Esophagus (tissue), 2 donors: ENCODE measurements at regions not wholly inside any gene's neighbourhood (a gene's known extent, or its start where the extent isn't known, plus 50 kb on each side); places are given as distances from the start of the nearest gene placed in this dataset.

Experiments
- H3K27ac ChIP-seq, 2 donors: one replicate each; pipeline ENCODE4 v1.5.1; 2013; ENCODE audit warnings: low read depth in 2 of 2, mild to moderate bottlenecking in 2 of 2, inconsistent platforms in 1 of 2, low read length in 1 of 2, moderate library complexity in 1 of 2
- H3K27me3 ChIP-seq, 2 donors: one replicate each; pipeline ENCODE4 v1.6.1; 2013; ENCODE audit warnings: low read length in 2 of 2, control low read depth in 1 of 2, mild to moderate bottlenecking in 1 of 2; ENCODE audit not compliant: insufficient read depth in 2 of 2, control insufficient read depth in 1 of 2
- H3K36me3 ChIP-seq, 2 donors: one replicate each; pipeline ENCODE4 v1.6.1; 2013; ENCODE audit warnings: low read length in 1 of 2; ENCODE audit not compliant: control insufficient read depth in 2 of 2, insufficient read depth in 2 of 2
- H3K4me1 ChIP-seq, 2 donors: one replicate each; pipeline ENCODE4 v1.6.1; 2013; ENCODE audit warnings: low read length in 1 of 2; ENCODE audit not compliant: control insufficient read depth in 2 of 2, insufficient read depth in 2 of 2
- H3K4me3 ChIP-seq, 2 donors: one replicate each; pipeline ENCODE4 v1.5.1; 2013; ENCODE audit warnings: low read length in 2 of 2, mild to moderate bottlenecking in 2 of 2, low read depth in 1 of 2, moderate library complexity in 1 of 2
- H3K9me3 ChIP-seq, 2 donors: one replicate each; pipeline ENCODE4 v1.6.1; 2013; ENCODE audit warnings: mild to moderate bottlenecking in 2 of 2, low read depth in 1 of 2, low read length in 1 of 2, moderate library complexity in 1 of 2; ENCODE audit not compliant: control insufficient read depth in 2 of 2, insufficient read depth in 1 of 2
- WGBS, 2 donors: extraction: QIAGEN DNeasy Blood & Tissue Kit; methylation state at CpG; one replicate each; pipeline ENCODE4 v1.1.7; 2013; 5-methylcytosine and 5-hydroxymethylcytosine counted together
- donor health status: healthy with polysubstance abuse.
- donor health status: Bipolar disorder and iron deficiency.

- Histone ChIP-seq H3K36me3 (no peaks in the 10 kb centered on the region), H3K4me3 (no peak overlapping the region), H3K9me3 (no peaks in the 10 kb centered on the region), H3K4me1 (no peaks in the 10 kb centered on the region), H3K27ac (no peak overlapping the region), H3K27me3 (no peaks in the 10 kb centered on the region)
- WGBS, 2 donors: 5 to 43% methylated on average over 1 of the region's 1 CpG
These were observed 78.8 kb upstream of the FAR2 start for GRCh38 chr12:29070309-29070708.

GRCh38 chr12:29071099-29071498 lies 78.0 kb upstream of the FAR2 start:
- Histone ChIP-seq H3K4me1 (no peaks in the 10 kb centered on the region), H3K36me3 (no peaks in the 10 kb centered on the region), H3K27ac (no peak overlapping the region), H3K4me3 (no peak overlapping the region), H3K27me3 (no peaks in the 10 kb centered on the region), H3K9me3 (no peaks in the 10 kb centered on the region)

GRCh38 chr12:29072631-29073030 lies 76.4 kb upstream of the FAR2 start:
- Histone ChIP-seq H3K27me3 (no peaks in the 10 kb centered on the region), H3K4me3 (no peak overlapping the region), H3K36me3 (no peaks in the 10 kb centered on the region), H3K27ac (no peak overlapping the region), H3K9me3 (no peaks in the 10 kb centered on the region), H3K4me1 (no peaks in the 10 kb centered on the region)
- 92 to 94% methylated on average over 1 of the region's 1 CpG for WGBS, 2 donors

GRCh38 chr12:29073631-29074239 lies 75.3 kb upstream of the FAR2 start:
- Histone ChIP-seq H3K4me3 (no peak overlapping the region), H3K27ac (no peak overlapping the region), H3K9me3 (no peaks in the 10 kb centered on the region), H3K4me1 (no peaks in the 10 kb centered on the region), H3K36me3 (no peaks in the 10 kb centered on the region), H3K27me3 (no peaks in the 10 kb centered on the region)
- 33 to 34% methylated on average over 3 of the region's 3 CpGs for WGBS, 2 donors

GRCh38 chr12:29081101-29081500 lies 68.0 kb upstream of the FAR2 start:
- H3K27ac ChIP-seq: no peak overlapping the region
- no peaks in the 10 kb centered on the region for H3K36me3 ChIP-seq
- H3K9me3 ChIP-seq: no peaks in the 10 kb centered on the region
- H3K4me1 ChIP-seq: no peaks in the 10 kb centered on the region
- no peaks in the 10 kb centered on the region for H3K27me3 ChIP-seq
- H3K4me3 ChIP-seq: no peak overlapping the region

- H3K4me1 ChIP-seq: no peaks in the 10 kb centered on the region
- no peaks in the 10 kb centered on the region for H3K9me3 ChIP-seq
- no peak overlapping the region for H3K27ac ChIP-seq
- no peaks in the 10 kb centered on the region for H3K27me3 ChIP-seq
- no peak overlapping the region for H3K4me3 ChIP-seq
- no peaks in the 10 kb centered on the region for H3K36me3 ChIP-seq
- WGBS, 2 donors: 29 to 34% methylated on average over 4 of the region's 4 CpGs
These were observed 66.6 kb upstream of the FAR2 start for GRCh38 chr12:29082522-29082921.

- Histone ChIP-seq H3K27me3 (no peaks in the 10 kb centered on the region), H3K27ac (no peak overlapping the region), H3K9me3 (no peaks in the 10 kb centered on the region), H3K4me1 (no peaks in the 10 kb centered on the region), H3K4me3 (no peak overlapping the region), H3K36me3 (no peaks in the 10 kb centered on the region)
- WGBS, 2 donors: 69 to 72% methylated on average over 9 of the region's 9 CpGs
These were observed 62.5 kb upstream of the FAR2 start for GRCh38 chr12:29086325-29087271.

- Histone ChIP-seq H3K27me3 (no peaks in the 10 kb centered on the region), H3K4me3 (no peak overlapping the region), H3K9me3 (no peaks in the 10 kb centered on the region), H3K36me3 (no peaks in the 10 kb centered on the region), H3K27ac (no peak overlapping the region), H3K4me1 (no peaks in the 10 kb centered on the region)
These were observed 60.4 kb upstream of the FAR2 start for GRCh38 chr12:29088611-29089219.
